A549 (cell line): ENCODE measurements at regions not wholly inside any gene's neighbourhood (a gene's known extent, or its start where the extent isn't known, plus 50 kb on each side); places are given as distances from the start of the nearest gene placed in this dataset.

ENCODE experiments used
- CHD4 ChIP-seq: fragments of 200-600 bp; sonication (generic); IDR thresholded peaks from 2 replicates; pipeline ENCODE4 v1.6.1; 2016; ENCODE audit warnings: antibody characterized with exemption, mild to moderate bottlenecking, borderline replicate concordance
- EP300 ChIP-seq, 2 experiments: fragments of >200 bp; sonication (Bioruptor Twin); formaldehyde crosslinking; IDR thresholded peaks; 2 replicates in 1 of 2; 3 replicates in 1 of 2; pipeline ENCODE4 v1.6.1; 2016 to 2017
- ESRRA ChIP-seq: fragments of 150-350 bp; IDR thresholded peaks from 2 replicates; pipeline ENCODE4 v1.6.1; 2014; ENCODE audit warnings: mild to moderate bottlenecking, low read length, borderline replicate concordance
- JUN ChIP-seq, 2 experiments: fragments of >200 bp; sonication (Bioruptor Twin); formaldehyde crosslinking; IDR thresholded peaks; 2 replicates in 1 of 2; 3 replicates in 1 of 2; pipeline ENCODE4 v1.6.1; 2016 to 2017
- MAFK ChIP-seq: fragments of 450-650 bp; IDR thresholded peaks from 2 replicates; pipeline ENCODE4 v1.6.1; 2014; ENCODE audit not compliant: partially characterized antibody
- POLR2A ChIP-seq: IDR thresholded peaks from 2 replicates; pipeline ENCODE4 v1.6.1; 2012; ENCODE audit warnings: mild to moderate bottlenecking, low read length
- ZNF302 ChIP-seq: fragments of 250-450 bp; sonication (Bioruptor Pico); IDR thresholded peaks from 2 replicates; pipeline ENCODE4 v1.9.0; 2021; ENCODE audit warnings: inconsistent platforms, mild to moderate bottlenecking, moderate library complexity
- TF ChIP-seq, protein P1 (sequence below): fragments of >200 bp; sonication (Bioruptor Twin); formaldehyde crosslinking; IDR thresholded peaks from 3 replicates; pipeline ENCODE4 v1.5.1; 2016

- TF ChIP-seq ESRRA (no peak), POLR2A (no peak), MAFK (no peak), JUN (IDR thresholded peaks at IDR 0.05) (no peak), EP300 (IDR thresholded peaks at IDR 0.05) (no peak), CHD4 (no peak), ZNF302 (CRISPR knock-in tag) (no peak)
- TF ChIP-seq, protein P1, sequence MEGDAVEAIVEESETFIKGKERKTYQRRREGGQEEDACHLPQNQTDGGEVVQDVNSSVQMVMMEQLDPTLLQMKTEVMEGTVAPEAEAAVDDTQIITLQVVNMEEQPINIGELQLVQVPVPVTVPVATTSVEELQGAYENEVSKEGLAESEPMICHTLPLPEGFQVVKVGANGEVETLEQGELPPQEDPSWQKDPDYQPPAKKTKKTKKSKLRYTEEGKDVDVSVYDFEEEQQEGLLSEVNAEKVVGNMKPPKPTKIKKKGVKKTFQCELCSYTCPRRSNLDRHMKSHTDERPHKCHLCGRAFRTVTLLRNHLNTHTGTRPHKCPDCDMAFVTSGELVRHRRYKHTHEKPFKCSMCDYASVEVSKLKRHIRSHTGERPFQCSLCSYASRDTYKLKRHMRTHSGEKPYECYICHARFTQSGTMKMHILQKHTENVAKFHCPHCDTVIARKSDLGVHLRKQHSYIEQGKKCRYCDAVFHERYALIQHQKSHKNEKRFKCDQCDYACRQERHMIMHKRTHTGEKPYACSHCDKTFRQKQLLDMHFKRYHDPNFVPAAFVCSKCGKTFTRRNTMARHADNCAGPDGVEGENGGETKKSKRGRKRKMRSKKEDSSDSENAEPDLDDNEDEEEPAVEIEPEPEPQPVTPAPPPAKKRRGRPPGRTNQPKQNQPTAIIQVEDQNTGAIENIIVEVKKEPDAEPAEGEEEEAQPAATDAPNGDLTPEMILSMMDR = no peak
Observed at GRCh38 chr7:24152877-24153472, 131.0 kb upstream of the NPY start.
